Lower lobe of right lung (tissue), 2 donors: ENCODE measurements at regions not wholly inside any gene's neighbourhood (a gene's known extent, or its start where the extent isn't known, plus 50 kb on each side); places are given as distances from the start of the nearest gene placed in this dataset.
A peak's percentile ranks its signal among the peaks of the same experiment; 100 is the strongest.

ENCODE experiments used
- ATAC-seq, 2 donors: fragments of 200-7000 bp; cut with Tn5 transposase; one replicate each; pipeline ENCODE4 v1.9.1; 2020 to 2022; ENCODE audit warnings: mild to moderate bottlenecking in 2 of 2, moderate library complexity in 2 of 2
- DNase-seq: peaks from one replicate; pipeline ENCODE4 v3.0.0-alpha.2; 2020
- H3K27ac ChIP-seq: fragments of 200-600 bp; one replicate; pipeline ENCODE4 v1.8.0; 2022
- H3K27me3 ChIP-seq: fragments of 200-600 bp; one replicate; pipeline ENCODE4 v1.8.0; 2022; ENCODE audit warnings: low read depth
- H3K36me3 ChIP-seq: fragments of 200-600 bp; one replicate; pipeline ENCODE4 v1.8.0; 2022; ENCODE audit warnings: mild to moderate bottlenecking
- H3K4me1 ChIP-seq: fragments of 200-600 bp; one replicate; pipeline ENCODE4 v1.8.0; 2022
- H3K4me3 ChIP-seq: fragments of 200-600 bp; one replicate; pipeline ENCODE4 v1.8.0; 2022; ENCODE audit warnings: mild to moderate bottlenecking
- H3K9me3 ChIP-seq: fragments of 200-600 bp; one replicate; pipeline ENCODE4 v1.8.0; 2022
- CTCF ChIP-seq: fragments of 200-600 bp; IDR thresholded peaks from one replicate; pipeline ENCODE4 v1.8.0; 2022; ENCODE audit warnings: antibody characterized with exemption, mild to moderate bottlenecking
- intact Hi-C: fragments of 100-400 bp; cut with DNase I; formaldehyde crosslinking; loops from one replicate; pipeline ENCODE4 v1.11.0; 2022
- donor health status: DM: no; HTN: yes; CAD: no; lungs with severe emphysema.

- peaks cover 21% of the 10 kb centered on the region for H3K27me3 ChIP-seq
- no peak overlapping the region for H3K4me3 ChIP-seq
- H3K27ac ChIP-seq = no peak overlapping the region
- no peak for DNase-seq
- no peaks in the 10 kb centered on the region for H3K36me3 ChIP-seq
- no peaks in the 10 kb centered on the region for H3K9me3 ChIP-seq
- ATAC-seq = no peak
- no peaks in the 10 kb centered on the region for H3K4me1 ChIP-seq
- intact Hi-C loops = no loop called here
- no peak for TF ChIP-seq CTCF
Measured at GRCh38 chr16:73883841-73884240, 412.8 kb upstream of the PSMD7 start.

GRCh38 chr16:73883126-73883525 lies 413.5 kb upstream of the PSMD7 start:
- no peak overlapping the region for H3K27ac ChIP-seq
- no peaks in the 10 kb centered on the region for H3K4me1 ChIP-seq
- DNase-seq (no peak), ATAC-seq (no peak)
- no peaks in the 10 kb centered on the region for H3K36me3 ChIP-seq
- intact Hi-C loops = no loop called here
- H3K27me3 ChIP-seq = peaks cover 18% of the 10 kb centered on the region
- no peaks in the 10 kb centered on the region for H3K9me3 ChIP-seq
- H3K4me3 ChIP-seq = no peak overlapping the region
- no peak for TF ChIP-seq CTCF

GRCh38 chr16:73882651-73883050 lies 414.0 kb upstream of the PSMD7 start:
- intact Hi-C loops = no loop called here
- TF ChIP-seq CTCF = no peak
- H3K4me3 ChIP-seq = no peak overlapping the region
- H3K36me3 ChIP-seq = no peaks in the 10 kb centered on the region
- H3K27me3 ChIP-seq = peaks cover 14% of the 10 kb centered on the region
- no peak overlapping the region for H3K27ac ChIP-seq
- ATAC-seq (no peak), DNase-seq (no peak)
- no peaks in the 10 kb centered on the region for H3K9me3 ChIP-seq
- H3K4me1 ChIP-seq = no peaks in the 10 kb centered on the region

- TF ChIP-seq CTCF = no peak
- Histone ChIP-seq H3K9me3 (no peaks in the 10 kb centered on the region), H3K4me3 (no peak overlapping the region), H3K36me3 (no peaks in the 10 kb centered on the region), H3K27me3 (peaks cover 14% of the 10 kb centered on the region), H3K27ac (no peak overlapping the region), H3K4me1 (no peaks in the 10 kb centered on the region)
- DNase-seq (no peak), ATAC-seq (no peak)
- intact Hi-C loops = no loop called here
Measured at GRCh38 chr16:73882033-73882432, 414.6 kb upstream of the PSMD7 start.

- ATAC-seq (no peak), DNase-seq (no peak)
- H3K36me3 ChIP-seq = no peaks in the 10 kb centered on the region
- H3K4me3 ChIP-seq = no peak overlapping the region
- no peaks in the 10 kb centered on the region for H3K27me3 ChIP-seq
- intact Hi-C loops = no loop called here
- H3K27ac ChIP-seq = no peak overlapping the region
- no peaks in the 10 kb centered on the region for H3K9me3 ChIP-seq
- no peak for TF ChIP-seq CTCF
- no peaks in the 10 kb centered on the region for H3K4me1 ChIP-seq
Measured at GRCh38 chr16:73879621-73880020, 417.0 kb upstream of the PSMD7 start.

GRCh38 chr16:73878611-73879010 lies 418.0 kb upstream of the PSMD7 start:
- H3K27ac ChIP-seq = no peak overlapping the region
- H3K36me3 ChIP-seq = no peaks in the 10 kb centered on the region
- no peaks in the 10 kb centered on the region for H3K27me3 ChIP-seq
- H3K9me3 ChIP-seq = no peaks in the 10 kb centered on the region
- no peaks in the 10 kb centered on the region for H3K4me1 ChIP-seq
- TF ChIP-seq CTCF = peak; percentile 40
- no peak overlapping the region for H3K4me3 ChIP-seq
- intact Hi-C loops = no loop called here
- ATAC-seq (no peak), DNase-seq (no peak)
